ENCODE measurements at regions not wholly inside any gene's neighbourhood (a gene's known extent, or its start where the extent isn't known, plus 50 kb on each side); places are given as distances from the start of the nearest gene placed in this dataset.

GRCh38 chr4:14768449-14768848 lies 233.8 kb upstream of the CPEB2 start:
- TF ChIP-seq CTCF (IDR thresholded peaks at IDR 0.05) = no peak
- ATAC-seq (ENCODE audit: low FRiP score) = no peak
- DNase-seq (ENCODE audit: low spot score) = no peak

GRCh38 chr4:14769993-14770392 lies 232.3 kb upstream of the CPEB2 start:
- DNase-seq (ENCODE audit: low spot score) (no peak), ATAC-seq (ENCODE audit: low FRiP score) (no peak)
- TF ChIP-seq CTCF (IDR thresholded peaks at IDR 0.05) = no peak

DNA sequence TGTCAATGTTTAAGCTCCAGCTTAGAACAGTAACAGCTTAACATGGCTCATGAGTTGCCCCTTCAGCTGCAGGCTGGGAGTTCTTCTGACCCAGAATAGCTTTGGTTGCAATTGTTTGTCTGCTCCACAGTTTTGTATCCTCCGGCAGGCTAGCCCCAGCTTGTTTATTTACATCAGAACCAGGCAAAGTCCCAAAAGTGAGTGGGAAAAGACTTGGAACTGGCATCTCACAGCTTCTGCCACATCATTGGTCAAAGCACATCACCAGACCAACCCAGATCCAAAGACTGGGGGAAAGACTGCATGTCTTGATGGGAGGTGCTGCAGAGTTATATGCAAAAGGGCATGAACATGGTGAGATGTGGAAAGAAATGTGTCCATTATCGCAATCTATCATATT lies 231.2 kb upstream of the CPEB2 start:
- DNase-seq (ENCODE audit: low spot score) (no peak), ATAC-seq (ENCODE audit: low FRiP score) (no peak)
- no peak for TF ChIP-seq CTCF (IDR thresholded peaks at IDR 0.05)

GRCh38 chr4:14771504-14772175 lies 230.6 kb upstream of the CPEB2 start:
- no peak for TF ChIP-seq CTCF (IDR thresholded peaks at IDR 0.05)
- ATAC-seq (ENCODE audit: low FRiP score) (no peak), DNase-seq (ENCODE audit: low spot score) (no peak)

DNA sequence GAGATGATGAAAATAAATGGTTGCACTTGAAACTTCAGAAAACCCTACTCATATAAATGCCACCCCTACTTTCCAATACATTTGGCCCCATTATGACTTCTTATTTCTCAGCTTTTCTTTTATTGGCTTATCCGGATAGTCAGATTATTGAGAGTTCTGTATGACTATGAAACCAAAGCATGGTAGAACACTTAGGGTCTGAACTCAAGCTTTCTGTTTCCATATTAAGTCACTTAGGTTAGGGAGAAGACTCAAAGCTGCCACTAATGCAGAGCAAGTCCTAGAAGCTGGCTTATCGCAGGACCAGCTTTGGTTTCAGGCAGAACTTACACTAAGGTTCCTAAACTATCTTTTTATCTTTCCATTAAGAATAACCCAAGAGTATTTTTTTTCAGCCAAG lies 229.9 kb upstream of the CPEB2 start:
- TF ChIP-seq CTCF (IDR thresholded peaks at IDR 0.05) = no peak
- DNase-seq (ENCODE audit: low spot score) (no peak), ATAC-seq (ENCODE audit: low FRiP score) (no peak)

DNA sequence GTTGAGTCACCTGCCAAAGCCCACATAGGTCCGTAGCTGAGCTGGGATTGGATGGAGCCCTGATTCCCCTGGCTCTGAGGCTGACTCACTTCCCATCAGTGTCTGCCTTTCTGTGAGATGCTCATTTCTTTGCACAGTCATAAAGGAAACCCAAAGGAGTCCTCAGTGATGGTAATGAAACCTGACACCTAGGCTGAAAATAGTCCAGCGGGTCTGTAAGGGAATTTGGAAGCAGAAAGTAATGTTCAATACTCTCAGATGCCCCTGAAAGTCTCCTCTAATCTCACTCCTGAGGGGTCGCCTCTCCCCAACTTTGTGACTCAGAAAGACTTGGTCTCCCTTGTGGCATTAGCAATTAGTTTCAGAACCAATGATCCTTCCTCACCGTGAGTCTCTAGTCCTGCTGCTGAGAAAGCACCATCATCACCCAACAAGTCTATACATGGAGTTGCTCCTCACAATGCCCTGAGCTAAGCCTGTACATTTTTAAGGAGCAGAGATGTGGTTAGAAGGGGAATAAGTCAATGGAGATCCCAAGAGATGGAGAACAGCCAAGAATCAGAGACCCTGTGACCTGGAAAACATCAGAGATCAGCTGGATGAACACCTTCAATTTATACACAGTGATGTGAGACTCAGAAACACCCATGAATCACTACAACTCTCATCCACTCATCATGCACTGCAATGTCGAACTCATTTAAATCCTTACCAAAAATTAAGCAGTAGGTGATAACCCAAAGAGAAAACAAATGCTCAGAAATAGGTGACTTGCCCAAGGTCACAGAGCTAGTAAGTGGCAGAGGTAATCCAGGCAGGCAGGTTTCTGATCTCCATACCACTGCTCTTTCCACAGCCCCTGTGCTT lies 219.0 kb upstream of the CPEB2 start:
- ATAC-seq (ENCODE audit: low FRiP score) = no peak
- no peak for TF ChIP-seq CTCF (IDR thresholded peaks at IDR 0.05)

DNA sequence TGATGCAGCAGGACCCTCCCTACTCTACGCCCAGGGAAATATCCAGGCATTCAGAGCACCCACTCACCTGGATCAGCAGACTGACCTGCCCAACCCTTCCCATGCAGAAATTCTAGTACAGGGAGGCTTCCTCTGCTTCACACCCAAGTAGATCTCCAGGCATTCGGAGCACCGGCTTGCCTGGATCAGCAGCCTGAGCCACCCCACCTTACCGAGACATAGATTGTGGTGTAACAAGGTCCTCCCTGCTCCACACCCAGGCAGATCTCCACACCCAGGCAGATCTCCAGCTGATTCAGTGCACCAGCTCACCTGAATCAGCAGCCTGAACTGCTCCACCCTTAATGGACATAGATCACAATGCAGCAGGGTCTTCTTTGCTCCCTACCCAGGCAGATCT lies 215.1 kb upstream of the CPEB2 start:
- no peak for DNase-seq (ENCODE audit: low spot score)
- ATAC-seq (ENCODE audit: low FRiP score) = no peak

More for the DNA sequence above, 219.0 kb upstream of the CPEB2 start:
- DNase-seq (ENCODE audit: low spot score) = no peak

More for the DNA sequence above, 215.1 kb upstream of the CPEB2 start:
- no peak for TF ChIP-seq CTCF (IDR thresholded peaks at IDR 0.05)
